ENCODE measurements at regions not wholly inside any gene's neighbourhood (a gene's known extent, or its start where the extent isn't known, plus 50 kb on each side); places are given as distances from the start of the nearest gene placed in this dataset.

GRCh38 chr17:413706-414380 lies 61.2 kb upstream of the RPH3AL start:
- no peak for DNase-seq (ENCODE audit: low read depth)

GRCh38 chr17:413016-413350 lies 60.4 kb upstream of the RPH3AL start:
- DNase-seq (ENCODE audit: low read depth): no peak

GRCh38 chr17:412211-413015 lies 59.8 kb upstream of the RPH3AL start:
- DNase-seq (ENCODE audit: low read depth): peak; percentile 64

- DNase-seq (ENCODE audit: low read depth): no peak
These were observed 59.0 kb upstream of the RPH3AL start for GRCh38 chr17:411421-412120.

- peak; percentile 17 for DNase-seq (ENCODE audit: low read depth)
These were observed 58.2 kb upstream of the RPH3AL start for GRCh38 chr17:410543-411401.

GRCh38 chr17:409848-410542 lies 57.4 kb upstream of the RPH3AL start:
- DNase-seq (ENCODE audit: low read depth): peak; percentile 97

GRCh38 chr17:409308-409847 lies 56.8 kb upstream of the RPH3AL start:
- no peak for DNase-seq (ENCODE audit: low read depth)

GRCh38 chr17:404703-405102 lies 52.1 kb upstream of the RPH3AL start:
- no peak for DNase-seq (ENCODE audit: low read depth)

Measured in M059J (cell line).